OCI-LY3 (cell line): ENCODE measurements at regions not wholly inside any gene's neighbourhood (a gene's known extent, or its start where the extent isn't known, plus 50 kb on each side); places are given as distances from the start of the nearest gene placed in this dataset.

Experiments
- H2AFZ ChIP-seq: fragments of 200-600, 300-600 bp; shearing (Covaris generic); 2 replicates; pipeline ENCODE4 v1.6.0; 2014; ENCODE audit warnings: antibody characterized with exemption, low read depth, low read length
- H3K27ac ChIP-seq: fragments of 200-600, 300-600 bp; sonication (generic); 2 replicates; pipeline ENCODE4 v1.5.1; 2014; ENCODE audit warnings: mild to moderate bottlenecking, low read length, moderate library complexity, mixed read lengths
- H3K27me3 ChIP-seq: fragments of 200-600, 300-600 bp; sonication (generic); 2 replicates; pipeline ENCODE4 v1.6.1; 2014; ENCODE audit warnings: low read depth, low read length, mixed read lengths
- H3K36me3 ChIP-seq: fragments of 200-600, 300-600 bp; sonication (generic); replicated peaks from 2 replicates; pipeline ENCODE3; 2014; ENCODE audit warnings: low read depth, low read length, mixed read lengths
- H3K4me1 ChIP-seq: fragments of 300-600, 200-600 bp; sonication (generic); 2 replicates; pipeline ENCODE4 v1.6.1; 2014; ENCODE audit warnings: low read length, mixed read lengths
- H3K4me2 ChIP-seq: fragments of 200-600, 300-600 bp; sonication (generic); 2 replicates; pipeline ENCODE4 v1.6.1; 2014; ENCODE audit warnings: low read length, mixed read lengths
- H3K4me3 ChIP-seq: fragments of 300-600, 200-600 bp; sonication (generic); 2 replicates; pipeline ENCODE4 v1.5.1; 2014; ENCODE audit warnings: antibody characterized with exemption, mild to moderate bottlenecking, low read length, moderate library complexity
- H3K79me2 ChIP-seq: fragments of 300-600, 200-600 bp; shearing (Covaris generic); 2 replicates; pipeline ENCODE4 v1.6.1; 2014; ENCODE audit warnings: mild to moderate bottlenecking, low read length, mixed read lengths
- H3K9ac ChIP-seq: fragments of 300-600, 200-600 bp; shearing (Covaris generic); 2 replicates; pipeline ENCODE4 v1.6.0; 2014; ENCODE audit warnings: mild to moderate bottlenecking, low read length, moderate library complexity
- H3K9me3 ChIP-seq: fragments of 200-600, 300-600 bp; shearing (Covaris generic); 2 replicates; pipeline ENCODE4 v1.6.1; 2014; ENCODE audit warnings: low read length, mixed read lengths; ENCODE audit not compliant: insufficient read depth
- H4K20me1 ChIP-seq: fragments of 200-600, 300-600 bp; sonication (generic); 2 replicates; pipeline ENCODE4 v1.6.1; 2016; ENCODE audit warnings: low read length, mixed read lengths; ENCODE audit not compliant: insufficient read depth
- CTCF ChIP-seq: fragments of 200-600, 300-600 bp; sonication (generic); IDR thresholded peaks from 2 replicates; pipeline ENCODE4 v1.5.1; 2014; ENCODE audit warnings: antibody characterized with exemption, low read length, low read depth
- EZH2phosphoT487 ChIP-seq: fragments of 200-600 bp; shearing (Covaris generic); IDR thresholded peaks from 2 replicates; pipeline ENCODE4 v1.6.1; 2018; ENCODE audit warnings: antibody characterized with exemption, mixed run types, low read depth

GRCh38 chr10:4623757-4624420 is 202.1 kb upstream of the AKR1E2 start:
- H3K4me2 ChIP-seq = peak overlapping the region; percentile 79
- H2AFZ ChIP-seq = no peak overlapping the region
- no peaks in the 10 kb centered on the region for H4K20me1 ChIP-seq
- peaks cover 49% of the 10 kb centered on the region for H3K36me3 ChIP-seq
- peaks cover 6% of the 10 kb centered on the region; the same call in 1 of the 2 replicates for H3K9me3 ChIP-seq
- H3K79me2 ChIP-seq = no peaks in the 10 kb centered on the region
- H3K27ac ChIP-seq = peak overlapping the region; percentile 100
- H3K27me3 ChIP-seq = no peaks in the 10 kb centered on the region
- H3K4me3 ChIP-seq = peak overlapping the region; percentile 61
- H3K9ac ChIP-seq = peak overlapping the region; percentile 86
- H3K4me1 ChIP-seq = peaks cover 41% of the 10 kb centered on the region
- TF ChIP-seq EZH2phosphoT487 (no peak), CTCF (no peak)

GRCh38 chr10:4623200-4623599 is 202.8 kb upstream of the AKR1E2 start:
- Histone ChIP-seq H2AFZ (no peak overlapping the region), H3K4me3 (peak overlapping the region; percentile 61), H3K36me3 (peaks cover 48% of the 10 kb centered on the region), H3K79me2 (no peaks in the 10 kb centered on the region), H3K9ac (peak overlapping the region; percentile 90), H3K27ac (peak overlapping the region; percentile 100), H3K4me1 (peaks cover 41% of the 10 kb centered on the region), H3K27me3 (no peaks in the 10 kb centered on the region), H4K20me1 (no peaks in the 10 kb centered on the region), H3K9me3 (peaks cover 6% of the 10 kb centered on the region; the same call in 1 of the 2 replicates), H3K4me2 (peak overlapping the region; percentile 79)
- TF ChIP-seq CTCF = no peak
- TF ChIP-seq EZH2phosphoT487 = no peak

GRCh38 chr10:4622384-4622783 is 203.6 kb upstream of the AKR1E2 start:
- peak overlapping the region; percentile 50 for H3K4me3 ChIP-seq
- H2AFZ ChIP-seq = no peak overlapping the region
- no peaks in the 10 kb centered on the region for H3K27me3 ChIP-seq
- peak overlapping the region; percentile 73 for H3K4me2 ChIP-seq
- peaks cover 52% of the 10 kb centered on the region for H3K36me3 ChIP-seq
- TF ChIP-seq CTCF (no peak), EZH2phosphoT487 (no peak)
- H3K79me2 ChIP-seq = no peaks in the 10 kb centered on the region
- peak overlapping the region; percentile 100 for H3K27ac ChIP-seq
- peaks cover 4% of the 10 kb centered on the region; the same call in 1 of the 2 replicates for H3K9me3 ChIP-seq
- peaks cover 49% of the 10 kb centered on the region for H3K4me1 ChIP-seq
- H4K20me1 ChIP-seq = no peaks in the 10 kb centered on the region
- H3K9ac ChIP-seq = peak overlapping the region; percentile 90

GRCh38 chr10:4617589-4617988 is 208.4 kb upstream of the AKR1E2 start:
- H3K36me3 ChIP-seq = peaks cover 44% of the 10 kb centered on the region
- H3K79me2 ChIP-seq = no peaks in the 10 kb centered on the region
- no peak overlapping the region for H3K4me3 ChIP-seq
- H3K9ac ChIP-seq = no peak overlapping the region
- H4K20me1 ChIP-seq = no peaks in the 10 kb centered on the region
- H3K4me2 ChIP-seq = no peak overlapping the region
- H3K27me3 ChIP-seq = no peaks in the 10 kb centered on the region
- peak overlapping the region; percentile 57; the same call in 1 of the 2 replicates for H2AFZ ChIP-seq
- H3K4me1 ChIP-seq = peaks cover 29% of the 10 kb centered on the region
- H3K9me3 ChIP-seq = peaks cover 18% of the 10 kb centered on the region; the same call in 1 of the 2 replicates
- TF ChIP-seq CTCF = no peak
- TF ChIP-seq EZH2phosphoT487 = no peak
- no peak overlapping the region for H3K27ac ChIP-seq
